GM23338 (cell line): ENCODE measurements at regions not wholly inside any gene's neighbourhood (a gene's known extent, or its start where the extent isn't known, plus 50 kb on each side); places are given as distances from the start of the nearest gene placed in this dataset.

Source experiments
- ATAC-seq: fragments of 200-7000 bp; cut with Tn5 transposase; 3 replicates; pipeline ENCODE4 v1.9.1; 2020
- DNase-seq: peaks from one replicate; pipeline ENCODE4 v3.0.0-alpha.2; 2015; ENCODE audit warnings: low spot score
- H2AFZ ChIP-seq: fragments of 200-600 bp; sonication (generic); 2 replicates; pipeline ENCODE4 v1.8.0; 2016; ENCODE audit warnings: antibody characterized with exemption, mild to moderate bottlenecking, moderate library complexity
- H3F3A ChIP-seq: fragments of 200-600 bp; sonication (generic); replicated peaks from 2 replicates; pipeline ENCODE4 v1.8.0; 2017; ENCODE audit warnings: antibody characterized with exemption, mixed run types, low read depth
- H3K27ac ChIP-seq: fragments of 200-600 bp; sonication (generic); 2 replicates; pipeline ENCODE4 v1.6.1; 2016; ENCODE audit warnings: low read depth
- H3K27me3 ChIP-seq: fragments of 200-600 bp; sonication (generic); 2 replicates; pipeline ENCODE4 v1.8.0; 2016; ENCODE audit warnings: mild to moderate bottlenecking, mixed run types, moderate library complexity; ENCODE audit not compliant: insufficient read depth
- H3K36me3 ChIP-seq: fragments of 200-600 bp; sonication (generic); 2 replicates; pipeline ENCODE4 v1.8.0; 2016; ENCODE audit warnings: mild to moderate bottlenecking; ENCODE audit not compliant: insufficient read depth
- H3K4me1 ChIP-seq: fragments of 200-600 bp; sonication (generic); 2 replicates; pipeline ENCODE4 v1.8.0; 2016; ENCODE audit warnings: mild to moderate bottlenecking, moderate library complexity; ENCODE audit not compliant: insufficient read depth
- H3K4me2 ChIP-seq: fragments of 200-600 bp; sonication (generic); 2 replicates; pipeline ENCODE4 v1.7.1; 2017; ENCODE audit warnings: mixed run types
- H3K4me3 ChIP-seq: fragments of 200-600 bp; sonication (generic); 2 replicates; pipeline ENCODE4 v1.6.1; 2016; ENCODE audit warnings: mixed run types
- H3K79me2 ChIP-seq: fragments of 200-600 bp; sonication (generic); replicated peaks from 2 replicates; pipeline ENCODE4 v1.8.0; 2017; ENCODE audit warnings: mild to moderate bottlenecking; ENCODE audit not compliant: insufficient read depth
- H3K9me2 ChIP-seq: fragments of 200-600 bp; sonication (generic); 2 replicates; pipeline ENCODE4 v1.8.0; 2017; ENCODE audit not compliant: insufficient read depth
- H4K20me1 ChIP-seq: fragments of 200-600 bp; sonication (generic); replicated peaks from 2 replicates; pipeline ENCODE4 v1.8.0; 2017; ENCODE audit warnings: mild to moderate bottlenecking; ENCODE audit not compliant: insufficient read depth
- H3K27ac Mint-ChIP-seq: 2 replicates; pipeline ENCODE4 v1.8.0; 2020; ENCODE audit warnings: inconsistent platforms, mild to moderate bottlenecking, moderate library complexity, mixed read lengths
- H3K27me3 Mint-ChIP-seq: 3 replicates; pipeline ENCODE4 v1.8.0; 2022; ENCODE audit warnings: low read depth, mild to moderate bottlenecking, moderate library complexity, mixed read lengths, inconsistent platforms; ENCODE audit not compliant: insufficient read depth, poor library complexity
- H3K36me3 Mint-ChIP-seq: 3 replicates; pipeline ENCODE4 v1.8.0; 2021; ENCODE audit warnings: low read depth, mild to moderate bottlenecking, inconsistent platforms, moderate library complexity, mixed read lengths
- H3K4me1 Mint-ChIP-seq: 3 replicates; pipeline ENCODE4 v1.8.0; 2020; ENCODE audit warnings: mild to moderate bottlenecking, inconsistent platforms, mixed read lengths
- H3K4me3 Mint-ChIP-seq: 3 replicates; pipeline ENCODE4 v1.8.0; 2021; ENCODE audit warnings: moderate library complexity, mild to moderate bottlenecking, inconsistent platforms, mixed read lengths
- H3K9me3 Mint-ChIP-seq: 3 replicates; pipeline ENCODE4 v1.8.0; 2020; ENCODE audit warnings: moderate library complexity, mild to moderate bottlenecking, inconsistent platforms, mixed read lengths
- CREB1 ChIP-seq: fragments of 250-450 bp; sonication (Bioruptor Pico); IDR thresholded peaks from 2 replicates; pipeline ENCODE4 v1.5.0; 2020; ENCODE audit warnings: low read depth, mild to moderate bottlenecking, moderate library complexity
- CTCF ChIP-seq, 2 experiments: fragments of 200-600 bp in 1 of 2; sonication (generic) in 1 of 2; conservative IDR thresholded peaks; 2 replicates each; pipeline versions ENCODE4 v1.5.1 to v1.6.1; 2016 to 2017; ENCODE audit warnings: antibody characterized with exemption in 2 of 2, low read depth in 2 of 2, mild to moderate bottlenecking in 2 of 2, moderate library complexity in 1 of 2
- EZH2 ChIP-seq: fragments of 200-600 bp; sonication (generic); IDR thresholded peaks from one replicate; pipeline ENCODE4 v1.8.0; 2017; ENCODE audit warnings: antibody characterized with exemption, mild to moderate bottlenecking, low read depth; ENCODE audit not compliant: unreplicated experiment
- EZH2phosphoT487 ChIP-seq: fragments of 200-600 bp; sonication (generic); IDR thresholded peaks from one replicate; pipeline ENCODE4 v1.8.1; 2018; ENCODE audit warnings: antibody characterized with exemption; ENCODE audit not compliant: unreplicated experiment
- JUNB ChIP-seq: IDR thresholded peaks from one replicate; pipeline ENCODE4 v1.6.1; 2016; ENCODE audit warnings: antibody characterized with exemption; ENCODE audit not compliant: unreplicated experiment
- NANOG ChIP-seq: IDR thresholded peaks from 2 replicates; pipeline ENCODE4 v1.6.1; 2016; ENCODE audit warnings: antibody characterized with exemption, borderline replicate concordance
- ZNF114 ChIP-seq: fragments of 250-450 bp; sonication (Bioruptor Pico); IDR thresholded peaks from 2 replicates; pipeline ENCODE4 v1.5.0; 2020; ENCODE audit warnings: mild to moderate bottlenecking, moderate library complexity
- ZNF331 ChIP-seq: fragments of 250-450 bp; sonication (Bioruptor Pico); IDR thresholded peaks from 2 replicates; pipeline ENCODE4 v1.5.0; 2020; ENCODE audit warnings: low read depth, mild to moderate bottlenecking, moderate library complexity
- TF ChIP-seq, protein P1 (sequence below): IDR thresholded peaks from one replicate; pipeline ENCODE4 v1.6.1; 2018; ENCODE audit warnings: antibody characterized with exemption; ENCODE audit not compliant: unreplicated experiment
- TF ChIP-seq, protein P2 (sequence below): IDR thresholded peaks from 2 replicates; pipeline ENCODE4 v1.6.1; 2016; ENCODE audit warnings: antibody characterized with exemption
- TF ChIP-seq, protein P3 (sequence below): fragments of 250-450 bp; sonication (Bioruptor Pico); IDR thresholded peaks from 2 replicates; pipeline ENCODE4 v1.5.0; 2020; ENCODE audit warnings: mild to moderate bottlenecking, moderate library complexity

DNA sequence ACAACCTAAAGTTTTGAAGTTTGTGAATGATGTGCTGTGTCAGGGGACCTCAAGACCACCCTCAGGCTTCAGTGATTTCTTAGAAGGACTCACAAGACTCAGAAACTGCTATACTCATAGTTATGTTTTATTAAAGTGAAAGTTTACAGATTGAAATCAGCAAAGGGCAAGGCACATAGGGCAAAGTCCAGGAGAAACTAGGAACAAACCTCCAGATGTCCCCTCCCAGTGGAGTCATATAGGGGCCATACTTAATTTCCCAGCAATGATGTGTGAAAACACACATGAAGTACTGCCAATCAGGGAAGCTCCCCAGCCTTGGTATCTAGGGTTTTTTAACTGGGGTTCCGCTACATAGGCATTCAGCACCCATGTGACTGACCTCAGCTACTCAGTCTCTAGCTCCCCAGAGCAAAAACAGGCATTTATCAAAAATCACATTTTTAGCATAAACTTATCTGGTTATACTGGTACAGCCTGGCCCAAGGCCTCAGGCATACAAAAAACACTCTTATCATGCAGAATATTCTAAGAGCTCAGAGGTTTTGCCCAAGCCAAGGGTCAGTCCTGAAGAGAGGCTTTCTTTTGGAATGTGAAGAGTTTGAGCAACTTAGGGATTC lies 74.7 kb upstream of the ANKRD55 start (continued):
- TF ChIP-seq CTCF (conservative IDR thresholded peaks at IDR 0.05; ENCODE audit: low read depth in 2 of 2) (no peak), NANOG (no peak), EZH2 (no peak), ZNF114 (CRISPR knock-in tag) (no peak), EZH2phosphoT487 (no peak), ZNF331 (CRISPR knock-in tag) (no peak), JUNB (no peak), CREB1 (CRISPR knock-in tag) (no peak)
- TF ChIP-seq, protein P1, sequence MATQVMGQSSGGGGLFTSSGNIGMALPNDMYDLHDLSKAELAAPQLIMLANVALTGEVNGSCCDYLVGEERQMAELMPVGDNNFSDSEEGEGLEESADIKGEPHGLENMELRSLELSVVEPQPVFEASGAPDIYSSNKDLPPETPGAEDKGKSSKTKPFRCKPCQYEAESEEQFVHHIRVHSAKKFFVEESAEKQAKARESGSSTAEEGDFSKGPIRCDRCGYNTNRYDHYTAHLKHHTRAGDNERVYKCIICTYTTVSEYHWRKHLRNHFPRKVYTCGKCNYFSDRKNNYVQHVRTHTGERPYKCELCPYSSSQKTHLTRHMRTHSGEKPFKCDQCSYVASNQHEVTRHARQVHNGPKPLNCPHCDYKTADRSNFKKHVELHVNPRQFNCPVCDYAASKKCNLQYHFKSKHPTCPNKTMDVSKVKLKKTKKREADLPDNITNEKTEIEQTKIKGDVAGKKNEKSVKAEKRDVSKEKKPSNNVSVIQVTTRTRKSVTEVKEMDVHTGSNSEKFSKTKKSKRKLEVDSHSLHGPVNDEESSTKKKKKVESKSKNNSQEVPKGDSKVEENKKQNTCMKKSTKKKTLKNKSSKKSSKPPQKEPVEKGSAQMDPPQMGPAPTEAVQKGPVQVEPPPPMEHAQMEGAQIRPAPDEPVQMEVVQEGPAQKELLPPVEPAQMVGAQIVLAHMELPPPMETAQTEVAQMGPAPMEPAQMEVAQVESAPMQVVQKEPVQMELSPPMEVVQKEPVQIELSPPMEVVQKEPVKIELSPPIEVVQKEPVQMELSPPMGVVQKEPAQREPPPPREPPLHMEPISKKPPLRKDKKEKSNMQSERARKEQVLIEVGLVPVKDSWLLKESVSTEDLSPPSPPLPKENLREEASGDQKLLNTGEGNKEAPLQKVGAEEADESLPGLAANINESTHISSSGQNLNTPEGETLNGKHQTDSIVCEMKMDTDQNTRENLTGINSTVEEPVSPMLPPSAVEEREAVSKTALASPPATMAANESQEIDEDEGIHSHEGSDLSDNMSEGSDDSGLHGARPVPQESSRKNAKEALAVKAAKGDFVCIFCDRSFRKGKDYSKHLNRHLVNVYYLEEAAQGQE, result no peak
- TF ChIP-seq, protein P2, sequence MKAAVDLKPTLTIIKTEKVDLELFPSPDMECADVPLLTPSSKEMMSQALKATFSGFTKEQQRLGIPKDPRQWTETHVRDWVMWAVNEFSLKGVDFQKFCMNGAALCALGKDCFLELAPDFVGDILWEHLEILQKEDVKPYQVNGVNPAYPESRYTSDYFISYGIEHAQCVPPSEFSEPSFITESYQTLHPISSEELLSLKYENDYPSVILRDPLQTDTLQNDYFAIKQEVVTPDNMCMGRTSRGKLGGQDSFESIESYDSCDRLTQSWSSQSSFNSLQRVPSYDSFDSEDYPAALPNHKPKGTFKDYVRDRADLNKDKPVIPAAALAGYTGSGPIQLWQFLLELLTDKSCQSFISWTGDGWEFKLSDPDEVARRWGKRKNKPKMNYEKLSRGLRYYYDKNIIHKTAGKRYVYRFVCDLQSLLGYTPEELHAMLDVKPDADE, result no peak

DNA sequence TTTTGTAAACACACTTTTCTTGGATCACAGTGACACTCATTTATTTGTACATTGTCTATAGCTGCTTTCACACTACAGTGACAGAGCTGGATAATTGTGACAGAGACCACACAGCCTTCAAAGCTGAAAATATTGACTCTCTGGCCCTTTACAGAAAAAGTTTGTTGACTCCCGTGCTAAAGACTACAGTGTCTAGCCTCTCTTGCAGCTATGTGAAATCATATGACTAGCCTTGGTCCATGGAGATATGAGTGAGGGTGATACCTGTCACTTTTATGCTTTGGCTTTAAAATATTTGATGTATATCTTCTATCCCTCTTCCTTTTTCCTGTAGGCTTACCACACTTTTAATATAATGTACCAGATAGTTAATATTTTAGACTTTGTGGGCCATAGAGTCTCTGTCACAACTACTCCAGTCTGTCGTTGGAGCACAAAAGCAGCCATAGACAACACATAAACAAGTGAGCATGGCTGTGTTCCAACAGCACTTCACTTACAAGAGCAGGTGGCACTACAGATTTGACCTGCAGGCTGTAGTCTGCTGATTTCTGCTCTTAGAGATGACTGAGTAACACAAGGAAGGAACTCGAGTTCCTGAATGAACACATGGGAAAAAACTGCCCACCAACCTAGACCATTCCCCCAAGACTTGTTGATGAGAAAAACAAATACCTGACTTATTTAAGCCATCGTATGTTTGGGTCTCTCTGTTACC lies 73.5 kb upstream of the ANKRD55 start:
- Histone ChIP-seq H3K4me3 (no peak overlapping the region), H3K79me2 (no peaks in the 10 kb centered on the region), H3F3A (no peaks in the 10 kb centered on the region), H4K20me1 (no peaks in the 10 kb centered on the region), H3K4me2 (no peak overlapping the region), H2AFZ (no peak overlapping the region), H3K9me2 (0 out of 2 replicates have a peak, but pooled peaks cover 3% of the 10 kb centered on the region), H3K27ac (no peak overlapping the region), H3K4me1 (no peaks in the 10 kb centered on the region), H3K27me3 (no peaks in the 10 kb centered on the region), H3K36me3 (0 out of 2 replicates have a peak, but pooled peaks cover 5% of the 10 kb centered on the region)
- H3K27ac Mint-ChIP-seq, result no peak overlapping the region
- H3K4me3 Mint-ChIP-seq, result no peak overlapping the region
- H3K27me3 Mint-ChIP-seq, result no peaks in the 10 kb centered on the region
- no peak for ATAC-seq
- H3K9me3 Mint-ChIP-seq, result peaks cover 12% of the 10 kb centered on the region; the same call in 2 of the 3 replicates
- H3K4me1 Mint-ChIP-seq, result no peaks in the 10 kb centered on the region
- no peaks in the 10 kb centered on the region; the same call in 2 of the 3 replicates for H3K36me3 Mint-ChIP-seq
- DNase-seq, result no peak
- TF ChIP-seq JUNB, result no peak
- TF ChIP-seq, protein P3, sequence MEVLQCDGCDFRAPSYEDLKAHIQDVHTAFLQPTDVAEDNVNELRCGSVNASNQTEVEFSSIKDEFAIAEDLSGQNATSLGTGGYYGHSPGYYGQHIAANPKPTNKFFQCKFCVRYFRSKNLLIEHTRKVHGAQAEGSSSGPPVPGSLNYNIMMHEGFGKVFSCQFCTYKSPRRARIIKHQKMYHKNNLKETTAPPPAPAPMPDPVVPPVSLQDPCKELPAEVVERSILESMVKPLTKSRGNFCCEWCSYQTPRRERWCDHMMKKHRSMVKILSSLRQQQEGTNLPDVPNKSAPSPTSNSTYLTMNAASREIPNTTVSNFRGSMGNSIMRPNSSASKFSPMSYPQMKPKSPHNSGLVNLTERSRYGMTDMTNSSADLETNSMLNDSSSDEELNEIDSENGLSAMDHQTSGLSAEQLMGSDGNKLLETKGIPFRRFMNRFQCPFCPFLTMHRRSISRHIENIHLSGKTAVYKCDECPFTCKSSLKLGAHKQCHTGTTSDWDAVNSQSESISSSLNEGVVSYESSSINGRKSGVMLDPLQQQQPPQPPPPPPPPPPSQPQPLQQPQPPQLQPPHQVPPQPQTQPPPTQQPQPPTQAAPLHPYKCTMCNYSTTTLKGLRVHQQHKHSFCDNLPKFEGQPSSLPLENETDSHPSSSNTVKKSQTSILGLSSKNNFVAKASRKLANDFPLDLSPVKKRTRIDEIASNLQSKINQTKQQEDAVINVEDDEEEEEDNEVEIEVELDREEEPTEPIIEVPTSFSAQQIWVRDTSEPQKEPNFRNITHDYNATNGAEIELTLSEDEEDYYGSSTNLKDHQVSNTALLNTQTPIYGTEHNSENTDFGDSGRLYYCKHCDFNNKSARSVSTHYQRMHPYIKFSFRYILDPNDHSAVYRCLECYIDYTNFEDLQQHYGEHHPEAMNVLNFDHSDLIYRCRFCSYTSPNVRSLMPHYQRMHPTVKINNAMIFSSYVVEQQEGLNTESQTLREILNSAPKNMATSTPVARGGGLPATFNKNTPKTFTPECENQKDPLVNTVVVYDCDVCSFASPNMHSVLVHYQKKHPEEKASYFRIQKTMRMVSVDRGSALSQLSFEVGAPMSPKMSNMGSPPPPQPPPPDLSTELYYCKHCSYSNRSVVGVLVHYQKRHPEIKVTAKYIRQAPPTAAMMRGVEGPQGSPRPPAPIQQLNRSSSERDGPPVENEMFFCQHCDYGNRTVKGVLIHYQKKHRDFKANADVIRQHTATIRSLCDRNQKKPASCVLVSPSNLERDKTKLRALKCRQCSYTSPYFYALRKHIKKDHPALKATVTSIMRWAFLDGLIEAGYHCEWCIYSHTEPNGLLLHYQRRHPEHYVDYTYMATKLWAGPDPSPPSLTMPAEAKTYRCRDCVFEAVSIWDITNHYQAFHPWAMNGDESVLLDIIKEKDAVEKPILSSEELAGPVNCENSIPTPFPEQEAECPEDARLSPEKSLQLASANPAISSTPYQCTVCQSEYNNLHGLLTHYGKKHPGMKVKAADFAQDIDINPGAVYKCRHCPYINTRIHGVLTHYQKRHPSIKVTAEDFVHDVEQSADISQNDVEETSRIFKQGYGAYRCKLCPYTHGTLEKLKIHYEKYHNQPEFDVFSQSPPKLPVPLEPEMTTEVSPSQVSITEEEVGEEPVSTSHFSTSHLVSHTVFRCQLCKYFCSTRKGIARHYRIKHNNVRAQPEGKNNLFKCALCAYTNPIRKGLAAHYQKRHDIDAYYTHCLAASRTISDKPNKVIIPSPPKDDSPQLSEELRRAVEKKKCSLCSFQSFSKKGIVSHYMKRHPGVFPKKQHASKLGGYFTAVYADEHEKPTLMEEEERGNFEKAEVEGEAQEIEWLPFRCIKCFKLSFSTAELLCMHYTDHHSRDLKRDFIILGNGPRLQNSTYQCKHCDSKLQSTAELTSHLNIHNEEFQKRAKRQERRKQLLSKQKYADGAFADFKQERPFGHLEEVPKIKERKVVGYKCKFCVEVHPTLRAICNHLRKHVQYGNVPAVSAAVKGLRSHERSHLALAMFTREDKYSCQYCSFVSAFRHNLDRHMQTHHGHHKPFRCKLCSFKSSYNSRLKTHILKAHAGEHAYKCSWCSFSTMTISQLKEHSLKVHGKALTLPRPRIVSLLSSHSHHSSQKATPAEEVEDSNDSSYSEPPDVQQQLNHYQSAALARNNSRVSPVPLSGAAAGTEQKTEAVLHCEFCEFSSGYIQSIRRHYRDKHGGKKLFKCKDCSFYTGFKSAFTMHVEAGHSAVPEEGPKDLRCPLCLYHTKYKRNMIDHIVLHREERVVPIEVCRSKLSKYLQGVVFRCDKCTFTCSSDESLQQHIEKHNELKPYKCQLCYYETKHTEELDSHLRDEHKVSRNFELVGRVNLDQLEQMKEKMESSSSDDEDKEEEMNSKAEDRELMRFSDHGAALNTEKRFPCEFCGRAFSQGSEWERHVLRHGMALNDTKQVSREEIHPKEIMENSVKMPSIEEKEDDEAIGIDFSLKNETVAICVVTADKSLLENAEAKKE (CRISPR knock-in tag), result no peak
